RWPE1 (cell line): ENCODE measurements at regions not wholly inside any gene's neighbourhood (a gene's known extent, or its start where the extent isn't known, plus 50 kb on each side); places are given as distances from the start of the nearest gene placed in this dataset.
A peak's percentile ranks its signal among the peaks of the same experiment; 100 is the strongest.

Experiments
- CTCF ChIA-PET: fragments of 350-600 bp; sonication (Branson Sonifier 250); formaldehyde crosslinking; extraction: SDS; loops from one replicate; lab custom pipeline; 2021; lab: Yijun Ruan, JAX
- POLR2A ChIA-PET: fragments of 400-600 bp; formaldehyde crosslinking; extraction: SDS; loops from one replicate; lab custom pipeline; 2020; ENCODE audit warnings: antibody characterized with exemption; ENCODE audit not compliant: low non-redundant PET; lab: Yijun Ruan, JAX
- DNase-seq: peaks from one replicate; pipeline ENCODE4 v3.0.0; 2012; ENCODE audit warnings: low spot score
- H3K27ac ChIP-seq: fragments of 450-650 bp; 2 replicates; pipeline ENCODE4 v1.5.1; 2017
- CTCF ChIP-seq: fragments of 450-650 bp; conservative IDR thresholded peaks from 2 replicates; pipeline ENCODE4 v1.5.1; 2017; ENCODE audit warnings: low read depth, mild to moderate bottlenecking

DNA sequence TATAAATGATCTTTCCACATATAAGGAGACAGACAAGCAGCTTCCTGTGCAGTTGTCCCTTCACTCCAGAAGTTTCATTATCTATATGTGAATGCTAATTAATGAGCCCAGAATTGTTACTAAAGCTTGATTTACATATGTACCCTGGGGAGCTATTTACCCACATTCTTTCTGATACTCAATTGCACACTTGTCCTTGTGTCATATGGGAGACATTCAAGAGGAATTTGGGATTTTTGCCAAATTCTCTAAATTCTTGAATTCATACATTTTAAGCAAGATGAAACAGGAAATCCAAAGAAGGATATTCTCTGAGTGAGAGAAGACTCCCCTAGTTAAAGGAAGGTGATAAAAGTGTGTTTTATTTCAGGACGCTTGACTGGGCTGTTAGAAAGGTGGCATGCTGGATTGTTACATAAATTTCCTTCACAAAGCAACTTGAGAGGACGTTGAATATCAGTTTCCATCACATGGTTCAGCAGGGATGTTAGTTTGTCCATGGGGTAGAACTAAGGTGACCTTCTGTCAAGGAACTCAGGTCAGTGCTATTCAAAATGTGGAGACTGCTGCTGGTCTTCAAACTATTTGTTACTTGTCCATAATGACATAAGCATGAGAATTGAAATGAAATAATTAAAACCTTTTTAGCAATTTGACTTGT, 368.2 kb downstream of the IRS1 start:
- DNase-seq = peak; percentile 46
- ChIA-PET CTCF (no interaction called here), POLR2A (no interaction called here)
- TF ChIP-seq CTCF = no peak
- peak overlapping the region; percentile 68; the same call in 1 of the 2 replicates for H3K27ac ChIP-seq

GRCh38 chr2:226429476-226429875, 370.1 kb downstream of the IRS1 start:
- no peak for DNase-seq
- ChIA-PET POLR2A (no interaction called here), CTCF (no interaction called here)
- no peak overlapping the region for H3K27ac ChIP-seq
- TF ChIP-seq CTCF = no peak

- TF ChIP-seq CTCF = no peak
- ChIA-PET CTCF (no interaction called here), POLR2A (interaction anchor here (0.6 kb wide), 1 partner anchor 222 kb away, joined by 3 read pairs; no protein-coding TSS in a partner anchor)
- DNase-seq = peak; percentile 67
- H3K27ac ChIP-seq = peak overlapping the region; percentile 80
Observed at GRCh38 chr2:226427538-226428307, 371.9 kb downstream of the IRS1 start.

GRCh38 chr2:226426292-226426736, 373.3 kb downstream of the IRS1 start:
- TF ChIP-seq CTCF = no peak
- ChIA-PET CTCF (interaction anchor here (0.6 to 0.7 kb wide), 2 partner anchors 20 to 22 kb away, joined by 3 to 4 read pairs; no protein-coding TSS in a partner anchor), POLR2A (interaction anchor here (0.7 kb wide), 1 partner anchor 603 kb away, joined by 4 read pairs; no protein-coding TSS in a partner anchor)
- peak; percentile 73 for DNase-seq
- H3K27ac ChIP-seq = no peak overlapping the region

GRCh38 chr2:226424971-226425370, 374.6 kb downstream of the IRS1 start:
- no peak overlapping the region for H3K27ac ChIP-seq
- no peak for TF ChIP-seq CTCF
- ChIA-PET CTCF (no interaction called here), POLR2A (no interaction called here)
- DNase-seq = peak; percentile 22

DNA sequence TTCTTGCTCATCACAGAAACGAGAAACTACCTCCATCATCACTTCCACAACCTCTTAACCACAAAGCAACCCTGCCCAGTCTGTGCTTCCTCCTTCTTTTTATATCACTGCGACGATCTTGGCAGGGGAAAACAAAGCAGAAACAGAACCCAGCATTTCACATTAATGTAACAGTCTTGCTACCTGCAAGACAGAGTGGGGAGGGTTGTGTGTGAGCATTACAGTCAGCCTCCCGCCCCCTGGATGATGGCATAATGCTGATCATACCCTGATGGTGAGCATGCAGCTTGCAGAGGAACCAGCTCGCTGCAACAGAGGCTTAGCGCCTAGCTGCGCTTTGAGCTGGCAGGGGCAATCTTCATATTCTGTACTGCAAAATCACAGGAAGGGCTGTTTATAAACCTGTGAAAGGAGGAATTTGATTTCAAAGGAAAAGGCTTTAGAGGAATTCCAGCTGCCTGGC, 376.1 kb downstream of the IRS1 start:
- ChIA-PET POLR2A (no interaction called here), CTCF (interaction anchor here (0.7 kb wide), 1 partner anchor 640 kb away, joined by 3 read pairs; no protein-coding TSS in a partner anchor)
- no peak overlapping the region for H3K27ac ChIP-seq
- DNase-seq = no peak
- no peak for TF ChIP-seq CTCF
